Transverse colon (tissue), 4 donors: ENCODE measurements at regions not wholly inside any gene's neighbourhood (a gene's known extent, or its start where the extent isn't known, plus 50 kb on each side); places are given as distances from the start of the nearest gene placed in this dataset.

ENCODE experiments used
- DNase-seq: peaks from one replicate; pipeline ENCODE4 v3.0.0-alpha.2; 2019
- H3K27ac ChIP-seq, 4 donors: fragments of 200-600 bp; sonication (generic); 2 replicates each; pipeline ENCODE4 v1.5.1; 2016 to 2018; ENCODE audit warnings: inconsistent platforms in 4 of 4
- H3K27me3 ChIP-seq: fragments of 200-600 bp; sonication (generic); 2 replicates; pipeline ENCODE4 v1.5.1; 2017; ENCODE audit warnings: inconsistent platforms
- H3K36me3 ChIP-seq, 4 donors: fragments of 200-600 bp; sonication (generic); 2 replicates each; pipeline ENCODE4 v1.5.1; 2017 to 2019; ENCODE audit warnings: inconsistent platforms in 4 of 4
- H3K4me1 ChIP-seq, 4 donors: fragments of 200-600 bp; sonication (generic); 2 replicates each; pipeline ENCODE4 v1.5.1; 2017 to 2020; ENCODE audit warnings: inconsistent platforms in 4 of 4
- H3K4me3 ChIP-seq, 4 donors: fragments of 200-600 bp; sonication (generic); 1 replicate in 1 of 4; 2 replicates in 3 of 4; pipeline versions ENCODE4 v1.5.1 to v1.6.1; 2017 to 2019; ENCODE audit warnings: inconsistent platforms in 4 of 4
- H3K9me3 ChIP-seq, 2 donors: fragments of 200-600 bp; sonication (generic); 2 replicates each; pipeline ENCODE4 v1.5.1; 2017 to 2019; ENCODE audit warnings: inconsistent platforms in 2 of 2
- CTCF ChIP-seq, 5 experiments: fragments of 200-600 bp in 3 of 5; fragments of 450-650 bp in 2 of 5; sonication (generic) in 3 of 5; IDR thresholded peaks; 1 replicate in 2 of 5; 2 replicates in 3 of 5; pipeline ENCODE4 v1.5.1; 2016 to 2017; ENCODE audit warnings: antibody characterized with exemption in 5 of 5, inconsistent platforms in 3 of 5, mild to moderate bottlenecking in 2 of 5, moderate library complexity in 1 of 5
- EP300 ChIP-seq: sonication (generic); formaldehyde crosslinking; IDR thresholded peaks from one replicate; pipeline ENCODE4 v1.6.1; 2017; ENCODE audit warnings: antibody characterized with exemption, low read depth
- POLR2A ChIP-seq: fragments of 450-650 bp; IDR thresholded peaks from one replicate; pipeline ENCODE4 v1.6.1; 2016; ENCODE audit warnings: antibody characterized with exemption, mild to moderate bottlenecking, moderate library complexity
- POLR2AphosphoS5 ChIP-seq, 3 donors: sonication (generic); formaldehyde crosslinking; IDR thresholded peaks; one replicate each; pipeline ENCODE4 v1.6.1; 2016; ENCODE audit warnings: antibody characterized with exemption in 3 of 3
- WGBS, 2 donors: methylation state at CpG; one replicate each; pipeline ENCODE4 v1.1.5; 2018; ENCODE audit warnings: low coverage in 1 of 2; 5-methylcytosine and 5-hydroxymethylcytosine counted together
- in situ Hi-C, 4 donors: fragments of 200-750 bp; cut with MboI; loops; one replicate each; pipeline versions ENCODE4 v1.15.0 to v1.15.1; 2017; ENCODE audit warnings: low sequenced_read_pairs in 3 of 4, low pct_ligation_motif_present in 1 of 4, low pct_unique_long_range_greater_than_20kb in 1 of 4
- intact Hi-C: fragments of 100-400 bp; cut with DNase I; formaldehyde crosslinking; loops from one replicate; pipeline ENCODE4 v1.15.1; 2023; ENCODE audit warnings: low total_unique reads

- Histone ChIP-seq H3K27ac (no peak overlapping the region), H3K4me1 (no peaks in the 10 kb centered on the region), H3K27me3 (no peaks in the 10 kb centered on the region), H3K9me3 (no peaks in the 10 kb centered on the region), H3K4me3 (no peak overlapping the region), H3K36me3 (no peaks in the 10 kb centered on the region)
- intact Hi-C loops, result no loop called here
- in situ Hi-C loops, result no loop called here
- no peak for DNase-seq
- TF ChIP-seq EP300 (no peak), CTCF (IDR thresholded peaks at IDR 0.05) (no peak)
- 25 to 58% methylated on average over 1 of the region's 1 CpG for WGBS, 2 donors
These were observed 393.6 kb downstream of the GRXCR1 start for GRCh38 chr4:43286137-43286536.

DNA sequence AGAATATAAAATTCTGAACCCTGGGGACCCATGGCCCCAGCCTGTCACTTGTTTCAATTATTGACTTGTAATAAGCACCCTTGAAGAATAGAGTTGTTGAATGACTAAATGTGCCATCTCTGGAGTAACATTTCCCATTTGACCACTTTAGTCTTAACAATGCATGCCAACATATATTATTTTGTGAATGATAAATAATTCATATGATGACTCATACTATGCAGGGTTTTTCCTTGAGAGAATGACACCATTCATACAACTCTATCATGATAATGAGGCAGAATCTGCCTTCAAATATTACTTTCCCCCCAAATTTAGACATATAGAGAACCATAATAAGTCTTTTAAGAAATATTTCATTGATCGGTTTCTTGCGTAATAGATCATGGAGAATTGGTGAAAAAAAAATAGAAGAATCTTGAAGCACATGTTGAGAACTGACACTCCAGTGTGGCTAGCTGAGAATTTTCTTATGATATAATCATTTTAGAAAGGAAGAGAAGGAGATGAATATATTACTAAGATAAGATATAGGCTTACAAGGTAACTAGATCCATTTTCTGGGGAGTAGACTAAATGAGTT is 404.5 kb downstream of the GRXCR1 start:
- intact Hi-C loops, result no loop called here
- WGBS, 2 donors, result 97% methylated on average over 2 of the region's 2 CpGs
- H3K27me3 ChIP-seq, result no peaks in the 10 kb centered on the region
- H3K4me1 ChIP-seq, result no peaks in the 10 kb centered on the region
- in situ Hi-C loops, result no loop called here
- TF ChIP-seq POLR2A (no peak), POLR2AphosphoS5 (IDR thresholded peaks at IDR 0.05) (no peak), CTCF (IDR thresholded peaks at IDR 0.05) (no peak)
- H3K4me3 ChIP-seq, result no peak overlapping the region
- H3K36me3 ChIP-seq, result no peaks in the 10 kb centered on the region
- no peak for DNase-seq
- H3K27ac ChIP-seq, result no peak overlapping the region
- H3K9me3 ChIP-seq, result no peaks in the 10 kb centered on the region

GRCh38 chr4:43316813-43317212 is 424.3 kb downstream of the GRXCR1 start:
- Histone ChIP-seq H3K36me3 (no peaks in the 10 kb centered on the region), H3K4me3 (no peak overlapping the region), H3K27me3 (no peaks in the 10 kb centered on the region), H3K4me1 (no peaks in the 10 kb centered on the region), H3K27ac (no peak overlapping the region), H3K9me3 (no peaks in the 10 kb centered on the region)
- no peak for DNase-seq
- intact Hi-C loops (no loop called here), in situ Hi-C loops (no loop called here)
- TF ChIP-seq EP300, result no peak
- TF ChIP-seq POLR2AphosphoS5 (IDR thresholded peaks at IDR 0.05), result no peak
- TF ChIP-seq CTCF (IDR thresholded peaks at IDR 0.05), result no peak
- TF ChIP-seq POLR2A, result no peak
- WGBS, 2 donors, result 48 to 67% methylated on average over 1 of the region's 1 CpG

DNA sequence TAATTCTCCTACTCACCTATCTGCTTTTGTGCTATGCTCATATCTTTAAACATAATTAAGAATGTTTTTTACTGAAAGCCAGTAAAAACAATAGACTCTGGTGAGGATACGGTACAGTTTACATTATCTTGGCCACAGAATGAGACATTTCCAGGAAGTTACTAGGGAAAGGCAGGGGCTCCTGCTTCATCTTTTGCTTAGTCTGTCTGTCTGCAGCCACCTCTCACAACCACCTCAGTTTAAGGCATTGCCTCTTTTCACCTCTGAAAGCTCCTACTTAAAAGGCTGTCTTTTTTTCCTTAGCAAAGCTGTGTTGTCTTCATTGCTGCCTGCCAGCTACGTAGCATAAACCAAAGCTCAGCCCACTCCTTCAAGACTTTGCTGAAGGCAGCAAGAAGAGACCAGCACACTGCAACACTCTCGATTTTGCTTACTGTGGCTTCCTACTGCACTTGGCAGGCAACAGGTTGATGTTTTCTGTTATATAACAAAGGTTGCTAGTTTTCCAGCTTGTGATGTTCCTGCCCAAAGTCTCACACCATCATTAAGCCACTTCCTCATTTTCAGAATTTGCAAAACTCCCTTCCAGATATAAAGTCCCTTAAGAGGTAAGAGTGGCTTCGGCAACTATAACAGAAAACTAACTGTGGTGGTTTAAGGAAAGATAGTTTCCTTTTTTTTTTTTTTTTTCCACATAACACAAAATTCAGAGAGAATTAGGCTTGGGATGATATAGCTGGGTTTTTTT is 432.9 kb downstream of the GRXCR1 start:
- no peak for TF ChIP-seq POLR2AphosphoS5 (IDR thresholded peaks at IDR 0.05)
- TF ChIP-seq CTCF (IDR thresholded peaks at IDR 0.05), result no peak
- TF ChIP-seq POLR2A, result no peak
- TF ChIP-seq EP300, result no peak
- Histone ChIP-seq H3K27ac (no peak overlapping the region), H3K9me3 (no peaks in the 10 kb centered on the region), H3K27me3 (no peaks in the 10 kb centered on the region), H3K4me3 (no peak overlapping the region), H3K4me1 (no peaks in the 10 kb centered on the region), H3K36me3 (no peaks in the 10 kb centered on the region)
- intact Hi-C loops (no loop called here), in situ Hi-C loops (no loop called here)
- DNase-seq, result no peak
- WGBS, 2 donors, result 25 to 30% methylated on average over 4 of the region's 4 CpGs
